ENCODE measurements at regions not wholly inside any gene's neighbourhood (a gene's known extent, or its start where the extent isn't known, plus 50 kb on each side); places are given as distances from the start of the nearest gene placed in this dataset.

GRCh38 chr1:29448456-29449235, 212.3 kb downstream of the PTPRU start:
- TF ChIP-seq CTCF (optimal IDR thresholded peaks at IDR 0.05 in 1 of 3, IDR thresholded peaks at IDR 0.05 in 1 of 3, conservative IDR thresholded peaks at IDR 0.05 in 1 of 3; ENCODE audit: extremely low read depth in 1 of 3, insufficient read depth in 2 of 3, low read length in 3 of 3), result no peak
- no peak for TF ChIP-seq EZH2 (IDR thresholded peaks at IDR 0.05; ENCODE audit: low read length)

Measured in keratinocyte (primary cell).